Stimulated activated CD8-positive, alpha-beta memory T cell treated with anti-CD3 and anti-CD28 coated beads, Interleukin-4, amount 100 ng/mL, for 1 hour (primary cell): ENCODE measurements at regions not wholly inside any gene's neighbourhood (a gene's known extent, or its start where the extent isn't known, plus 50 kb on each side); places are given as distances from the start of the nearest gene placed in this dataset.

Experiments
- DNase-seq, 2 donors: peaks; one replicate each; pipeline ENCODE4 v3.0.0-alpha.2; 2020; ENCODE audit warnings: low read depth in 2 of 2, low spot score in 1 of 2

- no peak for DNase-seq
Observed at GRCh38 chr6:104239971-104240370, 619.7 kb downstream of the HACE1 start.

- DNase-seq, result no peak
Observed at GRCh38 chr6:104229057-104229456, 630.7 kb downstream of the HACE1 start.

GRCh38 chr6:104227508-104227907, 632.2 kb downstream of the HACE1 start:
- DNase-seq, result no peak

GRCh38 chr6:104226790-104227446, 632.8 kb downstream of the HACE1 start:
- no peak for DNase-seq

- no peak for DNase-seq
Observed at GRCh38 chr6:104218116-104218515, 641.6 kb downstream of the HACE1 start.

- DNase-seq, result no peak
Observed at GRCh38 chr6:104214901-104215300, 644.8 kb downstream of the HACE1 start.

- no peak for DNase-seq
Observed at GRCh38 chr6:104212977-104213668, 646.6 kb downstream of the HACE1 start.

GRCh38 chr6:104207635-104208034, 652.1 kb downstream of the HACE1 start:
- DNase-seq, result no peak

- no peak for DNase-seq
Observed at GRCh38 chr6:104201557-104201956, 658.2 kb downstream of the HACE1 start.

- DNase-seq, result no peak
Observed at GRCh38 chr6:104187616-104188015, 672.1 kb downstream of the HACE1 start.

GRCh38 chr6:104186831-104187230, 672.9 kb downstream of the HACE1 start:
- DNase-seq, result no peak

GRCh38 chr6:104183816-104184435, 675.8 kb downstream of the HACE1 start:
- DNase-seq, result no peak

GRCh38 chr6:104182811-104183210, 676.9 kb downstream of the HACE1 start:
- no peak for DNase-seq

GRCh38 chr6:104173668-104174067, 686.1 kb downstream of the HACE1 start:
- no peak for DNase-seq

GRCh38 chr6:104170401-104170800, 689.3 kb downstream of the HACE1 start:
- DNase-seq, result no peak

GRCh38 chr6:104166055-104166668, 693.6 kb downstream of the HACE1 start:
- DNase-seq, result no peak

- DNase-seq, result no peak
Observed at GRCh38 chr6:104162036-104162669, 697.6 kb downstream of the HACE1 start.

- no peak for DNase-seq
Observed at GRCh38 chr6:104159045-104159618, 700.6 kb downstream of the HACE1 start.

- no peak for DNase-seq
Observed at GRCh38 chr6:104143757-104144156, 716.0 kb downstream of the HACE1 start.

- DNase-seq, result no peak
Observed at GRCh38 chr6:104134876-104135275, 724.8 kb downstream of the HACE1 start.

GRCh38 chr6:104130343-104130742, 729.4 kb downstream of the HACE1 start:
- DNase-seq, result no peak
